Heart left ventricle (tissue), 16 donors: ENCODE measurements at regions not wholly inside any gene's neighbourhood (a gene's known extent, or its start where the extent isn't known, plus 50 kb on each side); places are given as distances from the start of the nearest gene placed in this dataset.
A peak's percentile ranks its signal among the peaks of the same experiment; 100 is the strongest.

Experiments used
- ATAC-seq, 4 donors: fragments of 200-7000 bp; cut with Tn5 transposase; one replicate each; pipeline ENCODE4 v1.9.1; 2020 to 2022; ENCODE audit warnings: moderate library complexity in 4 of 4, mild to moderate bottlenecking in 3 of 4, moderate number of reproducible peaks in 1 of 4
- DNase-seq, 5 donors: peaks; one replicate each; pipeline ENCODE4 v3.0.0-alpha.2; 2020
- H3K27ac ChIP-seq, 12 donors: fragments of 200-600 bp; sonication (generic) in 4 of 12; one replicate each; pipeline versions ENCODE4 v1.5.0 to v1.8.0; 2016 to 2022; ENCODE audit warnings: mild to moderate bottlenecking in 2 of 12
- H3K27me3 ChIP-seq, 9 donors: fragments of 200-600 bp; sonication (generic) in 2 of 9; one replicate each; pipeline versions ENCODE4 v1.5.1 to v1.8.0; 2016 to 2022; ENCODE audit warnings: mild to moderate bottlenecking in 3 of 9
- H3K36me3 ChIP-seq, 9 donors: fragments of 200-600 bp; sonication (generic) in 2 of 9; one replicate each; pipeline versions ENCODE4 v1.5.0 to v1.8.0; 2018 to 2022; ENCODE audit warnings: mild to moderate bottlenecking in 2 of 9
- H3K4me1 ChIP-seq, 12 donors: fragments of 200-600 bp; sonication (generic) in 4 of 12; one replicate each; pipeline versions ENCODE4 v1.5.0 to v1.8.0; 2016 to 2022; ENCODE audit warnings: mild to moderate bottlenecking in 3 of 12
- H3K4me3 ChIP-seq, 12 donors: fragments of 200-600 bp; sonication (generic) in 4 of 12; one replicate each; pipeline versions ENCODE4 v1.5.0 to v1.8.0; 2017 to 2022; ENCODE audit warnings: mild to moderate bottlenecking in 9 of 12, moderate library complexity in 4 of 12
- H3K9me3 ChIP-seq, 12 donors: fragments of 200-600 bp; sonication (generic) in 4 of 12; one replicate each; pipeline versions ENCODE4 v1.5.0 to v1.8.0; 2016 to 2022; ENCODE audit warnings: mild to moderate bottlenecking in 1 of 12
- POLR2A ChIP-seq, 2 donors: fragments of 450-650 bp; IDR thresholded peaks; one replicate each; pipeline ENCODE4 v1.6.1; 2017; ENCODE audit warnings: antibody characterized with exemption in 2 of 2, mild to moderate bottlenecking in 2 of 2, moderate library complexity in 2 of 2
- WGBS, 4 donors: extraction: QIAGEN DNeasy Blood & Tissue Kit in 2 of 4; methylation state at CpG; one replicate each; pipeline versions ENCODE4 v1.1.5 to v1.1.7; 2013 to 2018; 5-methylcytosine and 5-hydroxymethylcytosine counted together
- intact Hi-C, 10 donors: fragments of 100-400 bp; cut with DNase I; formaldehyde crosslinking; loops; one replicate each; pipeline versions ENCODE4 v1.11.1 to v1.14.2; 2022
- TF ChIP-seq, protein P1 (sequence below), 12 donors: fragments of 200-600 bp; sonication (generic) in 4 of 12; IDR thresholded peaks; one replicate each; pipeline versions ENCODE4 v1.5.0 to v1.8.0; 2018 to 2022; ENCODE audit warnings: antibody characterized with exemption in 12 of 12, mild to moderate bottlenecking in 5 of 12
- donor health status: ischemic (EF 13 %, LVEDD 7.1; RV severe dilation, severe dysfunction).
- donor health status: healthy with polysubstance abuse.
- donor health status: DM: no; HTN: yes; CAD: no.
- donor health status: DM: no; HTN: no; CAD: no.
- donor health status: ischemic (EF 25% LVEDD 6.9; RV normal size, moderate dysfunction).
- donor health status: ischemic (EF 25% LVEDD 5.7; RV mildly dilated, moderate dysfunction).
- donor health status: healthy.
- donor health status: DM: yes; HTN: yes; CAD: no.
- donor health status: ischemic (EF 35%, LVEDD 5.7; RV mildly dilated, moderate dysfunction).
- donor health status: nonischemic (EF 11% LVEDD 7.7; RV severe dilation, severe dysfunction).
- donor health status: DM: yes; HTN: yes; CAD: no.
- donor health status: PGD.
- donor health status: ischemic (EF 29% LVEDD 5.4; RV normal size, mild dysfunction).
- donor health status: nonischemic (EF 23%, LVEDD 6.1; RV moderate dilation, normal function).

DNA sequence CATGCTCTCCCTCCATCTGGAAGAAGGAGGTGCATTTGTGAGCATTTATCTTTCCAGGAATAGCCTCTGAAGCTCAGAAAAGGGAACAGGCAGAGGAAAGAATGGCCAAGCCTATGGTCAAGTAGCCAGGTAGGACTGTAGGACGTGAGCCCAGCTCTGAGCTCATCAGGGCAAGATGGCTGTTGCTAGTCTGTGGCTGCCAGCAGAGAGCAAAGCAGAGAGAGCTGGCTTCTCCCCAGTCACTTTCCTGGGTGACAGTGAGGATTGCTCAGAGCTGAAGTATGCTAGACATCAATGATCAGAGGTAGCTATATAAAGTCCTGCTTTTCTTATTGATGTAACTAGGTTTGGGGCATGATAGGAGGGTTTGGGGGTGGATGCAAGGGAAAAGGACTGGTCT is 146.1 kb upstream of the SLC24A5 start:
- H3K9me3 ChIP-seq: peaks cover 0 to 8% (median 0%) of the 10 kb centered on the region in 12 donors
- intact Hi-C loops: loop anchor here in 1 of 10 donors (10.0 kb wide), 1 partner anchor 160 kb away; no protein-coding TSS in a partner anchor
- no peaks in the 10 kb centered on the region for H3K27me3 ChIP-seq
- DNase-seq: peak in 3 of 5 donors; percentile 15 to 36 (median 29)
- no peak overlapping the region for H3K27ac ChIP-seq
- H3K4me3 ChIP-seq: no peak overlapping the region
- H3K4me1 ChIP-seq: no peaks in the 10 kb centered on the region
- 25 to 53% (median 44%) methylated on average over 1 of the region's 1 CpG for WGBS, 4 donors
- no peaks in the 10 kb centered on the region for H3K36me3 ChIP-seq
- TF ChIP-seq, protein P1, sequence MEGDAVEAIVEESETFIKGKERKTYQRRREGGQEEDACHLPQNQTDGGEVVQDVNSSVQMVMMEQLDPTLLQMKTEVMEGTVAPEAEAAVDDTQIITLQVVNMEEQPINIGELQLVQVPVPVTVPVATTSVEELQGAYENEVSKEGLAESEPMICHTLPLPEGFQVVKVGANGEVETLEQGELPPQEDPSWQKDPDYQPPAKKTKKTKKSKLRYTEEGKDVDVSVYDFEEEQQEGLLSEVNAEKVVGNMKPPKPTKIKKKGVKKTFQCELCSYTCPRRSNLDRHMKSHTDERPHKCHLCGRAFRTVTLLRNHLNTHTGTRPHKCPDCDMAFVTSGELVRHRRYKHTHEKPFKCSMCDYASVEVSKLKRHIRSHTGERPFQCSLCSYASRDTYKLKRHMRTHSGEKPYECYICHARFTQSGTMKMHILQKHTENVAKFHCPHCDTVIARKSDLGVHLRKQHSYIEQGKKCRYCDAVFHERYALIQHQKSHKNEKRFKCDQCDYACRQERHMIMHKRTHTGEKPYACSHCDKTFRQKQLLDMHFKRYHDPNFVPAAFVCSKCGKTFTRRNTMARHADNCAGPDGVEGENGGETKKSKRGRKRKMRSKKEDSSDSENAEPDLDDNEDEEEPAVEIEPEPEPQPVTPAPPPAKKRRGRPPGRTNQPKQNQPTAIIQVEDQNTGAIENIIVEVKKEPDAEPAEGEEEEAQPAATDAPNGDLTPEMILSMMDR (IDR thresholded peaks at IDR 0.05): no peak
- no peak for TF ChIP-seq POLR2A (IDR thresholded peaks at IDR 0.05)
- peak in 3 of 4 donors; percentile 81 to 90 (median 82) for ATAC-seq

DNA sequence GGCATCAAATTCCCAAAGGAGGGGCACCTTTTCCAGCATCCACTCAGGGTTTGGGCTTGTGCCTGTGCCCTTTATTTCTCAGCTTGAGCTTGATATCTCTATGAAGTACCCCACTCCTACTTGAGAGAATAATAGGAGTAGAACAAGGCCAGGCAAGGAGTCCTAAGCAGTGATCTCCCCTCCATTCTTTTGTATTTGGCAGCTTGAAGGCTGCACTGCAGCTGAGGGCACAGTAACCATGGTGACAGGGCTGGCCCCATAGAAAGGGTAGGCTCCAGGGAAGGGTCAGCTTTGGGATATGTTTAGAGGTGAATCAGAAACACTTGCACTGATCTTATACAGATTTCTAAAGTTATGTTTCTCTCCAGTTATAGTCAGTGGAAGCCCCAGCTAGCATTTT is 145.4 kb upstream of the SLC24A5 start:
- DNase-seq (no peak), ATAC-seq (no peak)
- Histone ChIP-seq H3K4me3 (no peak overlapping the region), H3K36me3 (no peaks in the 10 kb centered on the region), H3K27me3 (no peaks in the 10 kb centered on the region), H3K4me1 (no peaks in the 10 kb centered on the region), H3K27ac (no peak overlapping the region), H3K9me3 (peaks cover 0 to 8% (median 0%) of the 10 kb centered on the region in 12 donors)
- intact Hi-C loops: loop anchor here in 1 of 10 donors (10.0 kb wide), 1 partner anchor 161 kb away; no protein-coding TSS in a partner anchor
- no peak for TF ChIP-seq POLR2A (IDR thresholded peaks at IDR 0.05)
- TF ChIP-seq, protein P1 (IDR thresholded peaks at IDR 0.05): no peak

DNA sequence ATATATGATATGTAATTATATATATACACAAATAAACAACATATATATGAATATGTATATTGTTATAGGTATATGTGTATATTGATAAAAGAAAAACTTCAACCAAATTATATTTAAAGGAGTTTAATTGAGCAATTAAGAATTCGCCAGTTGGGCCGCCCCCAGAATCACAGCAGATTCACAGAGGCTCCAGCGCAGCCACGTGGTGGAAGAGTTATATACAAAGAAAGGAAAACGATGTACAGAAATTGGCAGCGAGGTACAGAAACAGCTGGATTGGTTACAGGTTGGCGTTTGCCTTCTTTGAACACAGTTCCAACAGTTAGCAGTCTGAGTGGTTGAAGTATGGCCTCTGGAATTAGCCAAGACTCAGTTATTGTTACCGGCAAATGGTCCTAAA is 137.3 kb upstream of the SLC24A5 start:
- H3K4me1 ChIP-seq: no peaks in the 10 kb centered on the region
- TF ChIP-seq, protein P1 (IDR thresholded peaks at IDR 0.05): no peak
- no peak overlapping the region for H3K4me3 ChIP-seq
- DNase-seq: no peak
- no peak for ATAC-seq
- WGBS, 4 donors: 73 to 85% (median 80%) methylated on average over 8 of the region's 8 CpGs
- H3K27me3 ChIP-seq: no peaks in the 10 kb centered on the region
- no peak overlapping the region for H3K27ac ChIP-seq
- intact Hi-C loops: loop anchor here in 4 of 10 donors (10.0 kb wide), 4 partner anchors 269 to 1669 kb away; partner anchors contain the start of gene SEMA6D (in 1 of the 4)
- no peaks in the 10 kb centered on the region for H3K36me3 ChIP-seq
- peaks cover 0 to under 1% (median 0%) of the 10 kb centered on the region in 12 donors for H3K9me3 ChIP-seq

DNA sequence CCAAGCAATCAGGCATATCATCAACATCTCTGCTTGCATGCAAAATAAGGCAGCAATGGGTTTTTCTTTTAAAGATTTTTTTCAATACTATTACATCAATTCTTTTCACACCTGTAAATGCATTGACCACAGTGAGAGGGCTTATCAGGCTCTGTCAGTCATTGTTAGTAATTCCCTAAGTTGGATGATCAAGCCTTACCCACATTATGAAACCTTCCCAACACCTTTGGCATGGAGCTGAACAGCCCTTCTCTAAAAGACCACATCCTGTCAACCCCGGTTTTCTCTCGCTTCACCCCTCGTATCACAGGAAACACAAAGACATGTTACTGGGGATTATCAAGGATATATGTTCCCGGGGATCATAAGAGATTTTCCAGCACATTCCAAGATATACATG is 135.2 kb upstream of the SLC24A5 start:
- Histone ChIP-seq H3K27ac (no peak overlapping the region), H3K27me3 (no peaks in the 10 kb centered on the region), H3K9me3 (no peaks in the 10 kb centered on the region), H3K4me3 (no peak overlapping the region), H3K4me1 (no peaks in the 10 kb centered on the region), H3K36me3 (no peaks in the 10 kb centered on the region)
- no peak for ATAC-seq
- WGBS, 4 donors: 70 to 81% (median 75%) methylated on average over 4 of the region's 4 CpGs
- TF ChIP-seq, protein P1 (IDR thresholded peaks at IDR 0.05): no peak
- TF ChIP-seq POLR2A (IDR thresholded peaks at IDR 0.05): no peak
- intact Hi-C loops: loop anchor here (5.0 to 10.0 kb wide), 10 partner anchors 268 to 1671 kb away; partner anchors contain the start of gene SEMA6D (in 5 of the 10)
- no peak for DNase-seq
